ENCODE measurements at regions not wholly inside any gene's neighbourhood (a gene's known extent, or its start where the extent isn't known, plus 50 kb on each side); places are given as distances from the start of the nearest gene placed in this dataset.

GRCh38 chr6:127026247-127026646 is 92.2 kb upstream of the RSPO3 start:
- TF ChIP-seq SP1 (IDR thresholded peaks at IDR 0.05): no peak
- no peak for TF ChIP-seq ZNF384 (IDR thresholded peaks at IDR 0.05)
- TF ChIP-seq SUZ12 (IDR thresholded peaks at IDR 0.05): no peak
- TF ChIP-seq HDGF (IDR thresholded peaks at IDR 0.05; ENCODE audit: borderline replicate concordance): no peak

Measured in HEK293T (cell line).